WERI-Rb-1 (cell line): ENCODE measurements at regions not wholly inside any gene's neighbourhood (a gene's known extent, or its start where the extent isn't known, plus 50 kb on each side); places are given as distances from the start of the nearest gene placed in this dataset.

Experiments used
- DNase-seq: peaks from one replicate; pipeline ENCODE4 v3.0.0-alpha.2; 2020
- H3K27ac ChIP-seq: fragments of 250-450 bp; sonication (Bioruptor Pico); 2 replicates; pipeline ENCODE4 v1.5.1; 2020; ENCODE audit warnings: mild to moderate bottlenecking, moderate library complexity
- H3K27me3 ChIP-seq: fragments of 250-450 bp; sonication (Bioruptor Pico); 2 replicates; pipeline ENCODE4 v1.5.1; 2021; ENCODE audit warnings: mild to moderate bottlenecking, low read depth, moderate library complexity; ENCODE audit not compliant: insufficient read depth, severe bottlenecking
- H3K36me3 ChIP-seq: fragments of 250-450 bp; sonication (Bioruptor Pico); 2 replicates; pipeline ENCODE4 v1.5.1; 2020; ENCODE audit warnings: mild to moderate bottlenecking, moderate library complexity
- H3K4me3 ChIP-seq: 2 replicates; pipeline ENCODE4 v1.5.1; 2011; ENCODE audit warnings: low read depth, mild to moderate bottlenecking, control low read depth, low read length
- H3K9me3 ChIP-seq: fragments of 250-450 bp; sonication (Bioruptor Pico); 2 replicates; pipeline ENCODE4 v1.5.1; 2021; ENCODE audit warnings: mild to moderate bottlenecking, moderate library complexity; ENCODE audit not compliant: severe bottlenecking
- CTCF ChIP-seq: IDR thresholded peaks from 2 replicates; pipeline ENCODE4 v1.5.1; 2011; ENCODE audit warnings: low read depth, mild to moderate bottlenecking, control low read depth, inconsistent platforms, low read length

GRCh38 chr2:758073-758820 lies 81.0 kb upstream of the TMEM18 start:
- H3K27me3 ChIP-seq: no peaks in the 10 kb centered on the region
- H3K27ac ChIP-seq: no peak overlapping the region
- H3K36me3 ChIP-seq: no peaks in the 10 kb centered on the region
- no peak for DNase-seq
- no peak for TF ChIP-seq CTCF
- H3K4me3 ChIP-seq: no peak overlapping the region
- no peaks in the 10 kb centered on the region for H3K9me3 ChIP-seq

GRCh38 chr2:753123-753522 lies 75.9 kb upstream of the TMEM18 start:
- DNase-seq: no peak
- Histone ChIP-seq H3K36me3 (no peaks in the 10 kb centered on the region), H3K9me3 (no peaks in the 10 kb centered on the region), H3K27me3 (no peaks in the 10 kb centered on the region), H3K27ac (no peak overlapping the region), H3K4me3 (no peak overlapping the region)
- no peak for TF ChIP-seq CTCF

GRCh38 chr2:751474-751873 lies 74.3 kb upstream of the TMEM18 start:
- DNase-seq: no peak
- Histone ChIP-seq H3K4me3 (no peak overlapping the region), H3K27me3 (no peaks in the 10 kb centered on the region), H3K9me3 (no peaks in the 10 kb centered on the region), H3K27ac (no peak overlapping the region), H3K36me3 (no peaks in the 10 kb centered on the region)
- no peak for TF ChIP-seq CTCF

- Histone ChIP-seq H3K27me3 (no peaks in the 10 kb centered on the region), H3K36me3 (no peaks in the 10 kb centered on the region), H3K27ac (no peak overlapping the region), H3K4me3 (no peak overlapping the region), H3K9me3 (no peaks in the 10 kb centered on the region)
- no peak for DNase-seq
- no peak for TF ChIP-seq CTCF
Observed at GRCh38 chr2:750628-751027, 73.4 kb upstream of the TMEM18 start.

GRCh38 chr2:747762-748351 lies 70.7 kb upstream of the TMEM18 start:
- no peak overlapping the region for H3K4me3 ChIP-seq
- H3K36me3 ChIP-seq: no peaks in the 10 kb centered on the region
- no peaks in the 10 kb centered on the region for H3K27me3 ChIP-seq

More at GRCh38 chr2:747762-748351, 70.7 kb upstream of the TMEM18 start:
- no peaks in the 10 kb centered on the region for H3K9me3 ChIP-seq
- no peak for DNase-seq
- TF ChIP-seq CTCF: no peak
- H3K27ac ChIP-seq: no peak overlapping the region
